Calu3 (cell line): ENCODE measurements at regions not wholly inside any gene's neighbourhood (a gene's known extent, or its start where the extent isn't known, plus 50 kb on each side); places are given as distances from the start of the nearest gene placed in this dataset.
"Not testable (repeated sequence)": the region's sequence is repeated elsewhere in the genome, so short reads cannot be mapped to it uniquely, and the experiment has no call there.

Experiments
- BruUV-seq: library from RNA; stranded (reverse); fragments of 400-500 nt; replicated peaks from 2 replicates; lab custom pipeline; 2021; lab: Mats Ljungman, UMichigan
- CTCF ChIA-PET: fragments of 300-600 bp; sonication (Branson Sonifier 250); formaldehyde crosslinking; loops from one replicate; lab custom pipeline; 2022; ENCODE audit warnings: antibody characterized with exemption; lab: Charles Lee
- DNase-seq: peaks from one replicate; pipeline ENCODE4 v3.0.0; 2022
- H3K27ac Mint-ChIP-seq: one replicate; pipeline ENCODE4 v1.8.0; 2022; ENCODE audit warnings: mixed read lengths; ENCODE audit not compliant: unreplicated experiment
- H3K27me3 Mint-ChIP-seq: one replicate; pipeline ENCODE4 v1.8.0; 2022; ENCODE audit warnings: mixed read lengths; ENCODE audit not compliant: unreplicated experiment
- H3K36me3 Mint-ChIP-seq: one replicate; pipeline ENCODE4 v1.8.0; 2022; ENCODE audit warnings: mild to moderate bottlenecking, moderate library complexity, mixed read lengths; ENCODE audit not compliant: insufficient read depth, unreplicated experiment
- H3K4me1 Mint-ChIP-seq: one replicate; pipeline ENCODE4 v1.8.0; 2022; ENCODE audit warnings: mild to moderate bottlenecking, low read depth, mixed read lengths; ENCODE audit not compliant: unreplicated experiment
- H3K4me3 Mint-ChIP-seq: one replicate; pipeline ENCODE4 v1.8.0; 2022; ENCODE audit warnings: mild to moderate bottlenecking, low read depth, moderate library complexity, mixed read lengths; ENCODE audit not compliant: unreplicated experiment
- H3K9me3 Mint-ChIP-seq: one replicate; pipeline ENCODE4 v1.8.0; 2022; ENCODE audit warnings: low read depth, mixed read lengths; ENCODE audit not compliant: unreplicated experiment
- CTCF ChIP-seq: fragments of 200-600 bp; IDR thresholded peaks from one replicate; pipeline ENCODE4 v1.8.0; 2022; ENCODE audit warnings: antibody characterized with exemption; ENCODE audit not compliant: unreplicated experiment
- intact Hi-C: fragments of 100-400 bp; cut with micrococcal nuclease; formaldehyde crosslinking; loops from one replicate; pipeline ENCODE4 v1.10.0; 2022; ENCODE audit not compliant: unreplicated experiment

DNA sequence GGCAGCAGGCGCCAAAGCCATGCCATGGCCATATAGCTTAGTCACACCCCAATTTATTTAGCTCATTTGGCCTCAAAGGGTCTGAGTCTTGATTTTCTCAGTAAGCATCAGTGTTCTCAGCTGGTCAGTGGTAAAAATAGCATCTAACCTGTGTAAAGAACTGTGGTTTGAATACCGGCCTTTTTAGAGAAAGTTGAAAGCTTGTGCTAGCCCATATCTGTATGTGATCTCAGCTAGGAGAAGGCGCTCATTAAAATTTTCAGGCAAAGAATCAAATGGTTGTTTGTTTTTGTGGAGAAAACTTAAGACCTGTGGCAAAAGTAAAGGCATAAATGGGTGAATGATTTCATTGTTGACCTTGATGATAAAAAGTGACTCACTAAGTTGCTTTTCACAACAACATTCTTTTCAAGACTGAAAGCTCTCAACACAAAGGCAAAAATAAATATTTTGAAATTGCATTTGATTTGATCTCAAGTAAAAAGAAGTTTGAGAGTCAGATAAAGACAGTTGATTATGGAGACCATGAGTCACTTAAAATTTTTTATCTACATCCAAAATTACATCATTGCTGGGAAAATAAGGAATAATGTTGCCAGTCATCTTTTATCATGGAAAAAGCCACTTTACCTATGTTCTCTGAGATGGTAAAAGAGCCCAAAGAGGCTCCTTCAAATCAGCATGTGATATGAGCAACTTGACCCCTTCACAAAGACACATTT is 128.5 kb upstream of the RGS6 start:
- H3K4me1 Mint-ChIP-seq: peaks cover 17% of the 10 kb centered on the region
- intact Hi-C loops: no loop called here
- TF ChIP-seq CTCF: no peak
- no peaks in the 10 kb centered on the region for H3K9me3 Mint-ChIP-seq
- H3K4me3 Mint-ChIP-seq: no peak overlapping the region
- H3K27me3 Mint-ChIP-seq: no peaks in the 10 kb centered on the region
- H3K27ac Mint-ChIP-seq: peak overlapping the region; percentile 3
- CTCF ChIA-PET: interaction anchor here (1.0 kb wide), 1 partner anchor 19 kb away, joined by 3 read pairs; no protein-coding TSS in a partner anchor
- no peaks in the 10 kb centered on the region for H3K36me3 Mint-ChIP-seq
- BruUV-seq: no TSS peak
- DNase-seq: peak; percentile 2

- DNase-seq: no peak
- no peak for TF ChIP-seq CTCF
- intact Hi-C loops: no loop called here
- BruUV-seq: no TSS peak
- Mint-ChIP-seq H3K9me3 (no peaks in the 10 kb centered on the region), H3K4me3 (no peak overlapping the region), H3K4me1 (peaks cover 17% of the 10 kb centered on the region), H3K36me3 (no peaks in the 10 kb centered on the region), H3K27me3 (no peaks in the 10 kb centered on the region), H3K27ac (no peak overlapping the region)
- CTCF ChIA-PET: no interaction called here
These were observed 127.2 kb upstream of the RGS6 start for GRCh38 chr14:71804992-71805391.

DNA sequence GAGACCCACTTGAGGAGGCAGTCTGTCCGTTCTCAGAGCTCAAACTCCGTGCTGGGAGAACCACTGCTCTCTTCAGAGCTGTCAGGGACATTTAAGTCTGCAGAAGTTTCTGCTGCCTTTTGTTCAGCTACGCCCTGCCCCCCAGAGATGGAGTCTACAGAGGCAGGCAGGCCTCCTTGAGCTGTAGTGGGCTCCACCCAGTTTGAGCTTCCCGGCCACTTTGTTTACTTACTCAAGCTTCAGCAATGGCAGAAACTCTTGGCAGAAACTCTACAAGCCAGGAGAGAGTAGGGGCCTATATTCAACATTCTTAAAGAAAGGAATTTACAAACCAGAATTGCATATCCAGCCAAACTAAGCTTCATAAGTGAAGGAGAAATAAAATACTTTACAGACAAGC is 125.2 kb upstream of the RGS6 start:
- H3K27me3 Mint-ChIP-seq, BruUV-seq: not testable (repeated sequence)

DNA sequence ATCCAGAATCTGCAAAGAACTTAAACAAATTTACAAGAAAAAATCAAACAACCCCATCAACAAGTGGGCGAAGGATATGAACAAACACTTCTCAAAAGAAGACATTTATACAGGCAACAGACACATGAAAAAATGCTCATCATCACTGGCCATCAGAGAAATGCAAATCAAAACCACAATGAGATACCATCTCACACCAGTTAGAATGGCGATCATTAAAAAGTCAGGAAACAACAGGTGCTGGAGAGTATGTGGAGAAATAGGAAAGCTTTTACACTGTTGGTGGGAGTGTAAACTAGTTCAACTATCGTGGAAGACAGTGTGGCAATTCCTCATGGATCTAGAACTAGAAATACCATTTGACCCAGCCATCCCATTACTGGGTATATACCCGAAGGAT is 121.4 kb upstream of the RGS6 start:
- H3K9me3 Mint-ChIP-seq, DNase-seq, BruUV-seq, H3K4me3 Mint-ChIP-seq, H3K4me1 Mint-ChIP-seq, intact Hi-C loops, CTCF ChIA-PET, H3K36me3 Mint-ChIP-seq, H3K27ac Mint-ChIP-seq: not testable (repeated sequence)
- H3K27me3 Mint-ChIP-seq: peaks cover 15% of the 10 kb centered on the region

More for the DNA sequence above, 125.2 kb upstream of the RGS6 start:
- intact Hi-C loops, DNase-seq, H3K36me3 Mint-ChIP-seq, H3K27ac Mint-ChIP-seq, H3K4me3 Mint-ChIP-seq, H3K9me3 Mint-ChIP-seq, CTCF ChIA-PET: not testable (repeated sequence)
- H3K4me1 Mint-ChIP-seq: peaks cover 17% of the 10 kb centered on the region

DNA sequence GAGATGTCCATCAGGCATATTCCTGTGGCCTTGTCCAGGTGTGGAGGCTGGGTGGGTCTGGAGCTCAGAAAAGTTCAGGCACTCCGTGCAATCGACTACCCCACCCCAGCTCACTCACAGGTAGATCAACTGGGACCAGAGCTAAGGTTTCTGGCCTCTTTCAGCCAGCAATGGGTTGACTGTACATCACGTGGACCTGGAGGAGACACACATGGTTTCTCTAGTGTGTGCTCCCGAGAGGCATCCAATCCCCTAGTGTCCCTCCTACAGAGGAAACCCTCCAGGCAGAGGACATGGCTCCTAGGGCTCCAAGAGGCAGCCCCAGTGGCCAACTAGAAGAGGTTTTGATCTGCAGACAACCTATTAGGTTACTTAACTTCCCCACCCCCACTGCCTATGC is 119.5 kb upstream of the RGS6 start:
- DNase-seq: no peak
- CTCF ChIA-PET: interaction anchor here (0.6 kb wide), 1 partner anchor 628 kb away, joined by 3 read pairs; no protein-coding TSS in a partner anchor
- no TSS peak for BruUV-seq
- intact Hi-C loops: no loop called here
- no peak overlapping the region for H3K4me3 Mint-ChIP-seq
- no peak overlapping the region for H3K27ac Mint-ChIP-seq
- H3K36me3 Mint-ChIP-seq: no peaks in the 10 kb centered on the region
- H3K27me3 Mint-ChIP-seq: peaks cover 15% of the 10 kb centered on the region
- H3K9me3 Mint-ChIP-seq: no peaks in the 10 kb centered on the region
- no peaks in the 10 kb centered on the region for H3K4me1 Mint-ChIP-seq
- no peak for TF ChIP-seq CTCF
